ENCODE measurements at regions not wholly inside any gene's neighbourhood (a gene's known extent, or its start where the extent isn't known, plus 50 kb on each side); places are given as distances from the start of the nearest gene placed in this dataset.
A peak's percentile ranks its signal among the peaks of the same experiment; 100 is the strongest.

DNA sequence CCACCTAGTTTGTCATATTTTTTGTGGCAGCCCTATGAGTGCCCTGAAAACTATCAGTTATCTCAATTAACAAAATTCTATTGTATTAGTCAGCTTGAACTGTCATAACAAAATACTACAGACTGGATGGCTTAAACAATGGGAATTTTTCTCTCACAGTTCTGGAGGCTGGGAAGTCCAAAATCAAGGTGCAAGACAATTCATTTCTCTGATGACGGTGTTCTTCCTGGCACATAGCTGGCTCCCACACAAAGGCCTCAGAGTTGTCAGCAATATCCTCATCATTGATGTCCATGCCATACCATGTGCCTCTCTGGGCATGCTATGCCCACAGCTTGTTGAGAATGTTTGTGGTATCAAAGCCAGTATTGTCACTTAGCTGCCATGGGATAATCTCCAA is 691.9 kb downstream of the NR2F1-AS1 start:
- TF ChIP-seq TAF1 (IDR thresholded peaks at IDR 0.05; ENCODE audit: low read depth) (no peak), YY1 (IDR thresholded peaks at IDR 0.05; ENCODE audit: low read depth) (no peak), EP300 (IDR thresholded peaks at IDR 0.05; ENCODE audit: borderline replicate concordance) (no peak), CREB1 (IDR thresholded peaks at IDR 0.05; ENCODE audit: low read depth) (no peak), EGR1 (IDR thresholded peaks at IDR 0.05) (no peak), ZBTB7A (IDR thresholded peaks at IDR 0.05; ENCODE audit: low read depth) (no peak), FOXM1 (IDR thresholded peaks at IDR 0.05; ENCODE audit: borderline replicate concordance, low read depth) (no peak), NFIC (IDR thresholded peaks at IDR 0.05) (no peak), RAD21 (IDR thresholded peaks at IDR 0.05; ENCODE audit: low read depth) (no peak), TEAD4 (IDR thresholded peaks at IDR 0.05) (no peak), CEBPB (IDR thresholded peaks at IDR 0.05) (no peak), TCF12 (IDR thresholded peaks at IDR 0.05; ENCODE audit: low read depth) (no peak)
- TF ChIP-seq, protein P1, sequence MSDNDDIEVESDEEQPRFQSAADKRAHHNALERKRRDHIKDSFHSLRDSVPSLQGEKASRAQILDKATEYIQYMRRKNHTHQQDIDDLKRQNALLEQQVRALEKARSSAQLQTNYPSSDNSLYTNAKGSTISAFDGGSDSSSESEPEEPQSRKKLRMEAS (IDR thresholded peaks at IDR 0.05): no peak
- TF ChIP-seq, protein P2, sequence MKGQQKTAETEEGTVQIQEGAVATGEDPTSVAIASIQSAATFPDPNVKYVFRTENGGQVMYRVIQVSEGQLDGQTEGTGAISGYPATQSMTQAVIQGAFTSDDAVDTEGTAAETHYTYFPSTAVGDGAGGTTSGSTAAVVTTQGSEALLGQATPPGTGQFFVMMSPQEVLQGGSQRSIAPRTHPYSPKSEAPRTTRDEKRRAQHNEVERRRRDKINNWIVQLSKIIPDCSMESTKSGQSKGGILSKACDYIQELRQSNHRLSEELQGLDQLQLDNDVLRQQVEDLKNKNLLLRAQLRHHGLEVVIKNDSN (IDR thresholded peaks at IDR 0.05): no peak
- TF ChIP-seq, protein P3, sequence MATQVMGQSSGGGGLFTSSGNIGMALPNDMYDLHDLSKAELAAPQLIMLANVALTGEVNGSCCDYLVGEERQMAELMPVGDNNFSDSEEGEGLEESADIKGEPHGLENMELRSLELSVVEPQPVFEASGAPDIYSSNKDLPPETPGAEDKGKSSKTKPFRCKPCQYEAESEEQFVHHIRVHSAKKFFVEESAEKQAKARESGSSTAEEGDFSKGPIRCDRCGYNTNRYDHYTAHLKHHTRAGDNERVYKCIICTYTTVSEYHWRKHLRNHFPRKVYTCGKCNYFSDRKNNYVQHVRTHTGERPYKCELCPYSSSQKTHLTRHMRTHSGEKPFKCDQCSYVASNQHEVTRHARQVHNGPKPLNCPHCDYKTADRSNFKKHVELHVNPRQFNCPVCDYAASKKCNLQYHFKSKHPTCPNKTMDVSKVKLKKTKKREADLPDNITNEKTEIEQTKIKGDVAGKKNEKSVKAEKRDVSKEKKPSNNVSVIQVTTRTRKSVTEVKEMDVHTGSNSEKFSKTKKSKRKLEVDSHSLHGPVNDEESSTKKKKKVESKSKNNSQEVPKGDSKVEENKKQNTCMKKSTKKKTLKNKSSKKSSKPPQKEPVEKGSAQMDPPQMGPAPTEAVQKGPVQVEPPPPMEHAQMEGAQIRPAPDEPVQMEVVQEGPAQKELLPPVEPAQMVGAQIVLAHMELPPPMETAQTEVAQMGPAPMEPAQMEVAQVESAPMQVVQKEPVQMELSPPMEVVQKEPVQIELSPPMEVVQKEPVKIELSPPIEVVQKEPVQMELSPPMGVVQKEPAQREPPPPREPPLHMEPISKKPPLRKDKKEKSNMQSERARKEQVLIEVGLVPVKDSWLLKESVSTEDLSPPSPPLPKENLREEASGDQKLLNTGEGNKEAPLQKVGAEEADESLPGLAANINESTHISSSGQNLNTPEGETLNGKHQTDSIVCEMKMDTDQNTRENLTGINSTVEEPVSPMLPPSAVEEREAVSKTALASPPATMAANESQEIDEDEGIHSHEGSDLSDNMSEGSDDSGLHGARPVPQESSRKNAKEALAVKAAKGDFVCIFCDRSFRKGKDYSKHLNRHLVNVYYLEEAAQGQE (IDR thresholded peaks at IDR 0.05; ENCODE audit: low read depth): no peak

DNA sequence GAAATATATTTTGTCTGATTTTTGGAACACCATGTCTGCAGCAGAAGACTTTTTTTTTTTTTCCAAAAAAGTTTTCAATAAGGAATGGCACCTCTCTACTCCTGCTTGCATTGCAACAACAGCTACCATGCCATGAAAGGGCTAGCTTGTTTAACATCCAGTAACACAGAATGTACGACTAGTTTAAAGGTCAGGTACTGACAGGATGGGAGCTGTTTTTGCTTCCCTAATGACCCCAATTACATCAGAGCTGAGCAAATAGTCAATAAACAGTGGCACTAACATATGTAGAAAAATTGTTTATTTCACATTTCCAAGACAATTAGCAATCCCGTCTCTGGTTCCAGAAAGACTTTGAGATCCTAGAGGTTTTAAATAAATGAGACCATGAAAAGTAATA is 693.8 kb downstream of the NR2F1-AS1 start:
- no peak for TF ChIP-seq CREB1 (IDR thresholded peaks at IDR 0.05; ENCODE audit: low read depth)
- TF ChIP-seq, protein P1 (IDR thresholded peaks at IDR 0.05): no peak

DNA sequence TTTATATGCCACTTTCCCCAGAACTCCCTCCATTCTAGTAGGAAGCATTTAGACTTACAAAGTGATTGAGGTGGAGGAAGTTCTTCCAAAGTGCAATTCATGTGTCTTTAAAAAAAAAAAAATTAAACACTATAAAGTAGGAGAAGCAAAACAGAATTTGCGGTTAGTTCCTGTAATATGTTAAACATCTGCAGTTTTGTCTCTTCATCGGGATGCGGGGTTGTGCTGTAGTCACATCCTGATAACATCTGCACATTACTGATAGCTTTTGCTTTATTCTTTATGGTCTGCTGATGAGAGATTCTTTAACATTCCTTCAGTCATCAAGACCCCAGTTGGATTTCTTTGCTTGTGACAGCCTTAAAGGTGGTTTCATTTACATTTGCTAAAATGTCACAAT is 694.3 kb downstream of the NR2F1-AS1 start:
- TF ChIP-seq ZBTB7A (IDR thresholded peaks at IDR 0.05; ENCODE audit: low read depth) (no peak), YY1 (IDR thresholded peaks at IDR 0.05; ENCODE audit: low read depth) (no peak), FOXM1 (IDR thresholded peaks at IDR 0.05; ENCODE audit: borderline replicate concordance, low read depth) (no peak), CREB1 (IDR thresholded peaks at IDR 0.05; ENCODE audit: low read depth) (no peak), EP300 (IDR thresholded peaks at IDR 0.05; ENCODE audit: borderline replicate concordance) (no peak)

DNA sequence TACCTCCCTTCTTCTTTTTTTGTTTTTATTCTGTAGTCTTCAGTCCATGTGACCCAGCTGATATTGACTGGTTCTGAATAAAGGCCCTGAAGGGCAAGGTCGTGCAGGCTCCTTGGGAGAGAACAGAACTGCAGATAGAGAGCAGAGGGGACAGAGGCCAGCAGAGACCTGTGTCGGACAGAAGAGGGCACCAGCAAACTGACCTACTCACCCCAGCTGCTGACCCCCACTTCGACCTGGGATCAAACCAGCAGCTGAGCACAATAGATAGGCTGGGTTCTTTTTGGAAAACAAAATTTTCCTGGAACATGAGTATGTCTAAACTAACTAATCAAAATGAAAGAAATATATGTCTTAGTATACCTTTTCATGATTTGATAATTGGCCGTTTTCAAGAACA is 695.1 kb downstream of the NR2F1-AS1 start:
- TF ChIP-seq ZBTB7A (IDR thresholded peaks at IDR 0.05; ENCODE audit: low read depth) (no peak), EGR1 (IDR thresholded peaks at IDR 0.05) (no peak), TCF12 (IDR thresholded peaks at IDR 0.05; ENCODE audit: low read depth) (no peak), RAD21 (IDR thresholded peaks at IDR 0.05; ENCODE audit: low read depth) (peak; percentile 65)
- TF ChIP-seq, protein P3 (IDR thresholded peaks at IDR 0.05; ENCODE audit: low read depth): no peak
- TF ChIP-seq, protein P1 (IDR thresholded peaks at IDR 0.05): no peak

DNA sequence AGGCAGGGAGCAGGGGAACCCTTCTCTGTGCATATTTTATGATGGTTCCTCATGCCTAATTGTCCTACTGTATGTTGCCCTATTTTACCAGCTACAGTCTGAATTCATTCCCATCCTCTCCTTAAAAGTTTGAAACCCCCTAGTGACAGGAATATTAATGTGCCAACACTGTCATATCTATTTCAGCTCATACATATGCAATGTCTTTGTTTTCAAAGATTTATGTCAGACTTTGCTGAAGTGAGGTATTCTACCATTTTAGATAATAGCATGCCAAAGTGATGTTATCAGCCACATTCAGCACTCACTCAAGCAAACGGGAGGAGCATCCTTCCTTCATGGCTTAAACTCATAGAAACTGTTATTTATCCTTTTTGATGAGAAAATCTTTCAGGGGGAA is 696.5 kb downstream of the NR2F1-AS1 start:
- TF ChIP-seq YY1 (IDR thresholded peaks at IDR 0.05; ENCODE audit: low read depth): no peak
- no peak for TF ChIP-seq RAD21 (IDR thresholded peaks at IDR 0.05; ENCODE audit: low read depth)
- TF ChIP-seq, protein P2 (IDR thresholded peaks at IDR 0.05): no peak

DNA sequence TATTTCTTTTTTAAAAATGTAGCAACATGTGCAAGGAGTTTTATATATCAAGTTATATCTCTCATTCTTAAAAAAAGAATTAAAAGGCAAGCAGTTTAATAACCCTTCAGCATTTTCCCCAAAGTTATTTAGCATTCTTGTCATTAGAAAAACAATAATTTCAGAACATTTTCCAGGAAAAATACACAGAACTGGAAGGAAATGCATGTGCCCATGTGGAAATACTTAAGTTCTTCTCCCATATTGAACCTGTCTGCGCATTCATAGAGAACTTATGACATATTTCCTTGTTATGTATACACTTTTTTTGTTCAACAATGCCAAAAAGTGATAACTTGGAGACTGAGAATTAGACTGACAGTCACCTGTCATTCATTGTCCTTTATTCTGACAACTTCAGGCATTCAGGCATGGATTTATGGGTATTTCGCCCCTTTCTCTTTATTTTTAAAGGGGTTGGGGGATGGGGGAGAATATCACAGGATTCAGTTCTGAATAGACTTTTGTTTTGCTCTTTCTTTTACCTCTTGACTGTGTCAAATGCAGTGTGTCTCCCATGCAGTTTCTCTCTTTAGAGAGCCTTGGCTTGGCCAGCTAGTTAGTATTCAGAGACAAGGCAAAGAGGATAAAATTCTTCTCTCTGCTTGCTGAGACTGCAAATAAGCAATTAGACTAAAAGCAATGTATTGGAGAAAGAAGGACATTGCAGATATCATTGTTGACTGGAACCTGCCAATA is 701.0 kb downstream of the NR2F1-AS1 start:
- no peak for TF ChIP-seq YY1 (IDR thresholded peaks at IDR 0.05; ENCODE audit: low read depth)
- no peak for TF ChIP-seq TEAD4 (IDR thresholded peaks at IDR 0.05)

DNA sequence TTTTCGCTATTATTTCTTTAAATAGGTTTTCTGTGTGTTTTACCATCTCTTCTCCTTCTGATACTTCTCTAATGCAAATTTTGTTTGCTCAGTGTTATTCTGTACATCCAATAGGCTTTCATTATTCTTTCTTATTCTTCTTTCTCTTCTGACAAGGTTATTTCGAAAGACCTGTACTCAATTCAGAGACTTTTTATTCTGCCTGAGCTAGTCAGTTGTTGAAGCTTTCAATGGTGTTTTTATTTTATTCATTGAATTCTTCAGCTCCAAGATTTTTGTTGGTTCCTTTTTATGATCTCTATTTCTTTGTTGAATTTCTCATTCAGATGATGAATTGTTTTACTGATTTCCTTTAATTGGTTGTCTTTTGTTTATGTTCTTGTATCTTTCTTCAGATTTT is 706.2 kb downstream of the NR2F1-AS1 start:
- TF ChIP-seq YY1 (IDR thresholded peaks at IDR 0.05; ENCODE audit: low read depth) (no peak), EP300 (IDR thresholded peaks at IDR 0.05; ENCODE audit: borderline replicate concordance) (no peak), CREB1 (IDR thresholded peaks at IDR 0.05; ENCODE audit: low read depth) (no peak), TAF1 (IDR thresholded peaks at IDR 0.05; ENCODE audit: low read depth) (no peak), EGR1 (IDR thresholded peaks at IDR 0.05) (no peak)
